K562 (cell line): ENCODE measurements at regions not wholly inside any gene's neighbourhood (a gene's known extent, or its start where the extent isn't known, plus 50 kb on each side); places are given as distances from the start of the nearest gene placed in this dataset.

ENCODE experiments used
- ATAC-seq: fragments of 200-7000 bp; cut with Tn5 transposase; 3 replicates; pipeline ENCODE4 v1.9.1; 2020; ENCODE audit warnings: moderate library complexity
- BruUV-seq: library from RNA; stranded (reverse); fragments of 400-500 nt; replicated peaks from 2 replicates; lab custom pipeline; 2021; lab: Mats Ljungman, UMichigan
- CTCF ChIA-PET: fragments of 300-600 bp; formaldehyde crosslinking; extraction: SDS; loops from one replicate; lab custom pipeline; 2021; ENCODE audit warnings: low intra/inter-chr PET ratio; lab: Yijun Ruan, JAX
- POLR2A ChIA-PET: fragments of 300-600, 350-650 bp; sonication (Branson Sonifier 250); formaldehyde crosslinking; extraction: SDS; loops from one replicate; lab custom pipeline; 2021; ENCODE audit warnings: antibody characterized with exemption, inconsistent platforms; lab: Yijun Ruan, JAX
- DNase-seq, 4 experiments: peaks; one replicate each; pipeline versions ENCODE4 v3.0.0 to v3.0.0-alpha.2; 2011 to 2018; ENCODE audit warnings: low spot score in 3 of 4, mixed read lengths in 3 of 4; ENCODE audit errors: extremely low read depth in 1 of 4
- FAIRE-seq: peaks from 2 replicates; lab custom pipeline; 2011; peaks lifted over from hg19 to GRCh38; lab: Jason Lieb, UNC
- H2AFZ ChIP-seq: 2 replicates; pipeline ENCODE4 v1.6.0; 2011; ENCODE audit warnings: low read depth, low read length, control low read depth, inconsistent platforms
- H3K27ac ChIP-seq: fragments of 200-600 bp; 3 replicates; pipeline ENCODE4 v1.8.0; 2011; ENCODE audit warnings: low read depth, mild to moderate bottlenecking, control low read depth, inconsistent platforms, low read length, moderate library complexity, mixed read lengths; ENCODE audit errors: extremely low read depth
- H3K27me3 ChIP-seq, 2 experiments: fragments of 300-600 bp in 1 of 2; 2 replicates in 1 of 2; 3 replicates in 1 of 2; pipeline versions ENCODE4 v1.6.0 to v1.8.0; 2011; ENCODE audit warnings: inconsistent platforms in 2 of 2, low read length in 2 of 2, mild to moderate bottlenecking in 1 of 2, mixed read lengths in 1 of 2, moderate library complexity in 1 of 2; ENCODE audit not compliant: control insufficient read depth in 2 of 2, insufficient read depth in 2 of 2
- H3K36me3 ChIP-seq: fragments of 300-600 bp; 3 replicates; pipeline ENCODE4 v1.8.0; 2011; ENCODE audit warnings: mild to moderate bottlenecking, low read length, inconsistent platforms; ENCODE audit not compliant: control insufficient read depth, insufficient read depth
- H3K4me1 ChIP-seq, 2 experiments: fragments of 200-600 bp in 1 of 2; replicated peaks in 1 of 2; 2 replicates in 1 of 2; 3 replicates in 1 of 2; pipeline versions ENCODE4 v1.5.1 to v1.8.0; 2011; ENCODE audit warnings: inconsistent platforms in 2 of 2, low read length in 2 of 2, mild to moderate bottlenecking in 1 of 2, mixed read lengths in 1 of 2, moderate library complexity in 1 of 2; ENCODE audit not compliant: control insufficient read depth in 2 of 2, insufficient read depth in 2 of 2
- H3K4me2 ChIP-seq: 2 replicates; pipeline ENCODE4 v1.6.1; 2011; ENCODE audit warnings: low read length, control low read depth, inconsistent platforms, mixed read lengths; ENCODE audit not compliant: insufficient read depth
- H3K4me3 ChIP-seq: fragments of 200-600 bp; sonication (generic), shearing (Covaris generic); 2 replicates; pipeline ENCODE4 v1.5.1; 2016; ENCODE audit warnings: control low read depth, inconsistent platforms
- H3K79me2 ChIP-seq: fragments of 200-600 bp; 3 replicates; pipeline ENCODE4 v1.8.0; 2011; ENCODE audit warnings: low read length, inconsistent platforms; ENCODE audit not compliant: control insufficient read depth, insufficient read depth
- H3K9ac ChIP-seq, 2 experiments: 2 replicates each; pipeline versions ENCODE4 v1.6.0 to v1.6.1; 2011; ENCODE audit warnings: low read depth in 2 of 2, low read length in 2 of 2, control low read depth in 1 of 2, inconsistent platforms in 1 of 2, mild to moderate bottlenecking in 1 of 2, mixed read lengths in 1 of 2; ENCODE audit not compliant: insufficient read depth in 1 of 2
- H3K9me1 ChIP-seq: one replicate; pipeline ENCODE4 v1.6.0; 2011; ENCODE audit warnings: inconsistent platforms, mild to moderate bottlenecking, low read length, moderate library complexity; ENCODE audit not compliant: control insufficient read depth, insufficient read depth
- H3K9me3 ChIP-seq: replicated peaks from 2 replicates; pipeline ENCODE4 v1.5.1; 2011; ENCODE audit warnings: low read depth, low read length, inconsistent platforms; ENCODE audit not compliant: control insufficient read depth, insufficient read depth
- H4K20me1 ChIP-seq: replicated peaks from 2 replicates; pipeline ENCODE4 v1.6.1; 2011; ENCODE audit warnings: low read length, inconsistent platforms, mixed read lengths; ENCODE audit not compliant: control insufficient read depth, insufficient read depth
- BHLHE40 ChIP-seq: IDR thresholded peaks from 2 replicates; pipeline ENCODE4 v1.6.1; 2011; ENCODE audit warnings: low read length, improper control_type of control experiment
- IRF9 ChIP-seq: fragments of 450-650 bp; IDR thresholded peaks from 2 replicates; pipeline ENCODE4 v1.6.1; 2016; ENCODE audit warnings: missing biosample characterization, missing genetic modification characterization
- RUNX1 ChIP-seq: sonication (generic); IDR thresholded peaks from 2 replicates; pipeline ENCODE4 v1.6.1; 2016; ENCODE audit warnings: antibody characterized with exemption, low read depth
- SETDB1 ChIP-seq: IDR thresholded peaks from one replicate; pipeline ENCODE4 v1.6.1; 2012; ENCODE audit warnings: low read length, control low read depth, inconsistent platforms
- SFPQ ChIP-seq: fragments of 200-400 bp; formaldehyde crosslinking; IDR thresholded peaks from 2 replicates; pipeline ENCODE4 v1.6.1; 2017; ENCODE audit warnings: mild to moderate bottlenecking, low read depth, low read length, moderate library complexity
- SLC30A9 ChIP-seq: fragments of 250-450 bp; sonication (Bioruptor Pico); IDR thresholded peaks from 2 replicates; pipeline ENCODE4 v1.8.0; 2022; ENCODE audit warnings: mild to moderate bottlenecking, moderate library complexity
- SREBF2 ChIP-seq: sonication (generic); formaldehyde crosslinking; IDR thresholded peaks from 2 replicates; pipeline ENCODE4 v1.4.0; 2020; ENCODE audit warnings: mild to moderate bottlenecking, missing genetic modification reagents
- TBP ChIP-seq: optimal IDR thresholded peaks from 2 replicates; pipeline ENCODE3; 2011; ENCODE audit warnings: low read depth, low read length, improper control_type of control experiment
- U2AF2 ChIP-seq: fragments of 200-400 bp; formaldehyde crosslinking; optimal IDR thresholded peaks from 2 replicates; pipeline ENCODE3; 2017; ENCODE audit warnings: low read depth, mild to moderate bottlenecking, low read length
- ZBED1 ChIP-seq: IDR thresholded peaks from 2 replicates; pipeline ENCODE4 v1.6.1; 2014
- ZNF133 ChIP-seq: fragments of 250-450 bp; sonication (Bioruptor Pico); IDR thresholded peaks from 2 replicates; pipeline ENCODE4 v1.4.0; 2020; ENCODE audit warnings: mild to moderate bottlenecking
- ZNF175 ChIP-seq: fragments of 200-800 bp; sonication (Bioruptor generic); IDR thresholded peaks from 2 replicates; pipeline ENCODE4 v1.6.1; 2016; ENCODE audit warnings: low read depth, mild to moderate bottlenecking, missing genetic modification characterization, missing compliant biosample characterization
- WGBS: fragments of 100-300 bp; shearing (Covaris generic); methylation state at CpG from one replicate; pipeline ENCODE4 v1.1.6; 2016; ENCODE audit warnings: low coverage, mixed read lengths; ENCODE audit not compliant: insufficient coverage; ENCODE audit errors: missing lambda C conversion rate; 5-methylcytosine and 5-hydroxymethylcytosine counted together
- in situ Hi-C: fragments of 300-500 bp; cut with MboI; formaldehyde crosslinking; loops from 4 replicates; pipeline ENCODE4 v1.15.0; 2018; ENCODE audit warnings: inconsistent platforms, mixed read lengths
- intact Hi-C: fragments of 100-400 bp; cut with micrococcal nuclease; formaldehyde crosslinking; loops from 2 replicates; pipeline ENCODE4 v1.14.2; 2022

- no peak overlapping the region for H3K4me3 ChIP-seq
- POLR2A ChIA-PET, result no interaction called here
- WGBS, result 9% methylated on average over 5 of the region's 5 CpGs
- DNase-seq, result no peak
- no peaks in the 10 kb centered on the region for H3K79me2 ChIP-seq
- no peak for TF ChIP-seq BHLHE40
- no peak for TF ChIP-seq ZBED1
- TF ChIP-seq RUNX1, result no peak
- TF ChIP-seq SFPQ, result no peak
- no peak for TF ChIP-seq TBP
- TF ChIP-seq ZNF133, result no peak
- TF ChIP-seq IRF9, result no peak
- TF ChIP-seq SLC30A9 (CRISPR knock-in tag), result no peak
- TF ChIP-seq ZNF175 (CRISPR knock-in tag), result no peak
- no peak for TF ChIP-seq U2AF2
- TF ChIP-seq SETDB1, result no peak
- TF ChIP-seq SREBF2 (CRISPR knock-in tag), result no peak
- TF ChIP-seq, all 486 proteins: peak for 0
- intact Hi-C loops, result no loop called here
- Histone ChIP-seq H3K27ac (no peak overlapping the region), H3K9me1 (no peaks in the 10 kb centered on the region), H3K36me3 (no peaks in the 10 kb centered on the region), H3K9ac (no peak overlapping the region), H3K4me1 (peaks cover 0 to 7% of the 10 kb centered on the region in 2 experiments; a peak in 3 of 5 replicates), H3K9me3 (no peaks in the 10 kb centered on the region), H3K4me2 (no peak overlapping the region), H2AFZ (no peak overlapping the region), H4K20me1 (no peaks in the 10 kb centered on the region), H3K27me3 (peaks cover 0 to 6% of the 10 kb centered on the region in 2 experiments; a peak in 3 of 5 replicates)
- ATAC-seq (no peak), FAIRE-seq (no peak)
- in situ Hi-C loops, result no loop called here
- no TSS peak for BruUV-seq
- CTCF ChIA-PET, result no interaction called here
Observed at GRCh38 chr17:5941258-5941657, 128.9 kb upstream of the WSCD1 start.
